Esophagus squamous epithelium (tissue), 5 donors: ENCODE measurements at regions not wholly inside any gene's neighbourhood (a gene's known extent, or its start where the extent isn't known, plus 50 kb on each side); places are given as distances from the start of the nearest gene placed in this dataset.
"Not testable (repeated sequence)": the region's sequence is repeated elsewhere in the genome, so short reads cannot be mapped to it uniquely, and the experiment has no call there.

Experiments
- DNase-seq: peaks from one replicate; lab custom pipeline; 2025; lab: John Stamatoyannopoulos, UW
- H3K27ac ChIP-seq, 4 donors: fragments of 200-600 bp; sonication (generic); one replicate each; pipeline ENCODE4 v1.5.1; 2016 to 2019; ENCODE audit warnings: mild to moderate bottlenecking in 1 of 4
- H3K27me3 ChIP-seq, 4 donors: fragments of 200-600 bp; sonication (generic); 1 replicate in 3 of 4; 2 replicates in 1 of 4; pipeline versions ENCODE4 v1.5.1 to v1.6.0; 2017 to 2021; ENCODE audit warnings: antibody characterized with exemption in 1 of 4
- H3K36me3 ChIP-seq, 3 donors: fragments of 200-600 bp; sonication (generic); one replicate each; pipeline ENCODE4 v1.5.1; 2016 to 2019
- H3K4me1 ChIP-seq, 3 donors: fragments of 200-600 bp; sonication (generic); one replicate each; pipeline ENCODE4 v1.5.1; 2017 to 2019
- H3K4me3 ChIP-seq, 4 donors: fragments of 200-600 bp; sonication (generic); 1 replicate in 3 of 4; 2 replicates in 1 of 4; pipeline ENCODE4 v1.5.1; 2016 to 2019; ENCODE audit warnings: mild to moderate bottlenecking in 2 of 4, moderate library complexity in 1 of 4
- H3K9me3 ChIP-seq, 3 donors: fragments of 200-600 bp; sonication (generic); one replicate each; pipeline ENCODE4 v1.5.1; 2016 to 2019
- CTCF ChIP-seq, 6 experiments: fragments of 450-650 bp in 4 of 6; fragments of 200-600 bp in 2 of 6; sonication (generic) in 2 of 6; IDR thresholded peaks; one replicate each; pipeline ENCODE4 v1.5.1; 2016 to 2019; ENCODE audit warnings: antibody characterized with exemption in 6 of 6, mild to moderate bottlenecking in 4 of 6, moderate library complexity in 4 of 6
- POLR2A ChIP-seq, 4 donors: fragments of 450-650 bp; IDR thresholded peaks; one replicate each; pipeline ENCODE4 v1.6.1; 2017; ENCODE audit warnings: antibody characterized with exemption in 4 of 4, mild to moderate bottlenecking in 4 of 4, moderate library complexity in 3 of 4
- WGBS, 2 donors: methylation state at CpG; one replicate each; pipeline ENCODE4 v1.1.5; 2018; 5-methylcytosine and 5-hydroxymethylcytosine counted together
- intact Hi-C: fragments of 100-400 bp; cut with DNase I; formaldehyde crosslinking; loops from one replicate; pipeline ENCODE4 v1.15.0; 2022
- donor health status: DM: yes; HTN: yes; CAD: no.

- H3K36me3 ChIP-seq: no peaks in the 10 kb centered on the region
- TF ChIP-seq CTCF (IDR thresholded peaks at IDR 0.05): no peak
- TF ChIP-seq POLR2A (IDR thresholded peaks at IDR 0.05): no peak
- no peak overlapping the region for H3K27ac ChIP-seq
- H3K9me3 ChIP-seq: no peaks in the 10 kb centered on the region
- no peak for DNase-seq
- H3K27me3 ChIP-seq: no peaks in the 10 kb centered on the region
- WGBS, 2 donors: 65 to 88% methylated on average over 5 of the region's 5 CpGs
- H3K4me1 ChIP-seq: no peaks in the 10 kb centered on the region
- H3K4me3 ChIP-seq: no peak overlapping the region
- intact Hi-C loops: no loop called here
These were observed 104.1 kb upstream of the GATA6 start for GRCh38 chr18:22065311-22065710.

DNA sequence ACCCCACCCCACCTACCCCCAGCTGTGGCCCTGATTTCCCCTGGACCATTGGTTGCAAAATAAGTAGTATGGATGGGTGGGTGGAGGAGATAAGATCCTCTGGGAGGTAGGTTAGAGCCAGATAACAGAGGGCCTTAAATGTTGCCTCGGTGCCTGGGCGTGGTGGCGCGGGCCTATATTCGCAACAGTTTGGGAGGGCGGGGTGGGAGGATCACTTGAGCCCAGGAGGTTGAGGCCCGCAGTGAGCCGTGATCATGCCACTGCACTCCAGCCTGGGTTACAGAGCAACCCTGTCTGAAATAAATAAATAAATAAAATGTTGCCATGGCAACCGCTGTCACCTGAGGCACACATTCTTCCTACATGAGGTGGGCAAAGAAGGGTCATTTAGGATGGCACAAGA is 103.3 kb upstream of the GATA6 start:
- H3K9me3 ChIP-seq: no peaks in the 10 kb centered on the region
- 81 to 87% methylated on average over 9 of the region's 9 CpGs for WGBS, 2 donors
- no peaks in the 10 kb centered on the region for H3K36me3 ChIP-seq
- no peak overlapping the region for H3K27ac ChIP-seq
- H3K27me3 ChIP-seq: no peaks in the 10 kb centered on the region
- no peaks in the 10 kb centered on the region for H3K4me1 ChIP-seq
- TF ChIP-seq POLR2A (IDR thresholded peaks at IDR 0.05) (no peak), CTCF (IDR thresholded peaks at IDR 0.05) (no peak)
- DNase-seq: no peak
- no peak overlapping the region for H3K4me3 ChIP-seq
- intact Hi-C loops: no loop called here

DNA sequence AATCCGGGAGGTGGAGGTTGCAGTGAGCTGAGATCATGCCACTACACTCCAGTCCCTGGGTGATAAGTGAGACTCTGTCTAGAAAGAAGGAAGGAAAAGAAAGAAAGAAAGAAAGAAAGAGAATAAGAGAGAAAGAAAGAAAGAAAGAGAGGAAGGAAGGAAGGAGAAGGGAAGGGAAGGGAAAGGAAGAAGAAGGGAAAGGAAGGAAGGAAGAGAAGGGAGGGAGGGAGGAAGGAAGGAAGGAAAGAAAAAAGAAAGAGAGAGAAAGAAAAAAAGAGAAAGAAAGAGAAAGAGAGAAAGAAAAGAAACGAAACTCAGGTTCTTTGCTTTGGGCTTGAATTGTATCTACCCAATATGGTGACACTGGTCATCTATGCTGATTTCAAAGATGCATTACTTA is 102.3 kb upstream of the GATA6 start:
- 79 to 83% methylated on average over 2 of the region's 2 CpGs for WGBS, 2 donors

GRCh38 chr18:22067682-22068081 is 101.7 kb upstream of the GATA6 start:
- intact Hi-C loops: no loop called here
- WGBS, 2 donors: 32 to 49% methylated on average over 3 of the region's 3 CpGs
- Histone ChIP-seq H3K4me1 (no peaks in the 10 kb centered on the region), H3K4me3 (no peak overlapping the region), H3K36me3 (no peaks in the 10 kb centered on the region), H3K9me3 (no peaks in the 10 kb centered on the region), H3K27me3 (no peaks in the 10 kb centered on the region), H3K27ac (no peak overlapping the region)
- DNase-seq: no peak
- TF ChIP-seq CTCF (IDR thresholded peaks at IDR 0.05) (no peak), POLR2A (IDR thresholded peaks at IDR 0.05) (no peak)

More for the DNA sequence above, 102.3 kb upstream of the GATA6 start:
- DNase-seq: no peak
- intact Hi-C loops: no loop called here
- H3K36me3 ChIP-seq: no peaks in the 10 kb centered on the region
- H3K4me3 ChIP-seq: no peak overlapping the region
- no peak overlapping the region for H3K27ac ChIP-seq
- no peaks in the 10 kb centered on the region for H3K4me1 ChIP-seq
- no peaks in the 10 kb centered on the region for H3K9me3 ChIP-seq
- TF ChIP-seq POLR2A (IDR thresholded peaks at IDR 0.05) (no peak), CTCF (IDR thresholded peaks at IDR 0.05) (no peak)
- H3K27me3 ChIP-seq: no peaks in the 10 kb centered on the region

DNA sequence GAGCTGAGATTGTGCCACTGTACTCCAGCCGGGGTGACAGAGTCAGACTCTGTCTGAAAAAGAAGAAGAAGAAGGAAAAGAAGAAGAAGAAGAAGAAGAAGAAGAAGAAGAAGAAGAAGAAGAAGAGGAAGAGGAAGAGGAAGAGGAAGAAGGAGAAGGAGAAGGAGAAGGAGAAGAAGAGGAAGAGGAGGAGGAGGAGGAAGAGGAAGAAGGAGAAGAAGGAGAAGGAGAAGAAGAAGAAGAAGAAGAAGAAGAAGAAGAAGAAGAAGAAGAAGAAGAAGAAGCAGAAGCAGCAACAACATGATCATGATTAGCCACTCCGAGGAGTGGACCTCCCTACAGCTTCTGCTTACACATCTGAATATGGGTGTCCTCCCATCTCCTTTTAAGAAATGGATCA is 100.6 kb upstream of the GATA6 start:
- H3K4me1 ChIP-seq, H3K27me3 ChIP-seq, H3K36me3 ChIP-seq, H3K9me3 ChIP-seq, intact Hi-C loops, DNase-seq, H3K4me3 ChIP-seq, H3K27ac ChIP-seq: not testable (repeated sequence)
- WGBS, 2 donors: 91 to 93% methylated on average over 2 of the region's 2 CpGs

- H3K4me1 ChIP-seq: no peaks in the 10 kb centered on the region
- WGBS, 2 donors: 90 to 93% methylated on average over 2 to 3 of the region's 8 CpGs
- no peaks in the 10 kb centered on the region for H3K36me3 ChIP-seq
- H3K27me3 ChIP-seq: no peaks in the 10 kb centered on the region
- no peak overlapping the region for H3K27ac ChIP-seq
- no peak overlapping the region for H3K4me3 ChIP-seq
- intact Hi-C loops: no loop called here
- DNase-seq: no peak
- H3K9me3 ChIP-seq: no peaks in the 10 kb centered on the region
- TF ChIP-seq CTCF (IDR thresholded peaks at IDR 0.05): no peak
- no peak for TF ChIP-seq POLR2A (IDR thresholded peaks at IDR 0.05)
These were observed 99.5 kb upstream of the GATA6 start for GRCh38 chr18:22069916-22070315.
